ENCODE measurements at regions not wholly inside any gene's neighbourhood (a gene's known extent, or its start where the extent isn't known, plus 50 kb on each side); places are given as distances from the start of the nearest gene placed in this dataset.

DNA sequence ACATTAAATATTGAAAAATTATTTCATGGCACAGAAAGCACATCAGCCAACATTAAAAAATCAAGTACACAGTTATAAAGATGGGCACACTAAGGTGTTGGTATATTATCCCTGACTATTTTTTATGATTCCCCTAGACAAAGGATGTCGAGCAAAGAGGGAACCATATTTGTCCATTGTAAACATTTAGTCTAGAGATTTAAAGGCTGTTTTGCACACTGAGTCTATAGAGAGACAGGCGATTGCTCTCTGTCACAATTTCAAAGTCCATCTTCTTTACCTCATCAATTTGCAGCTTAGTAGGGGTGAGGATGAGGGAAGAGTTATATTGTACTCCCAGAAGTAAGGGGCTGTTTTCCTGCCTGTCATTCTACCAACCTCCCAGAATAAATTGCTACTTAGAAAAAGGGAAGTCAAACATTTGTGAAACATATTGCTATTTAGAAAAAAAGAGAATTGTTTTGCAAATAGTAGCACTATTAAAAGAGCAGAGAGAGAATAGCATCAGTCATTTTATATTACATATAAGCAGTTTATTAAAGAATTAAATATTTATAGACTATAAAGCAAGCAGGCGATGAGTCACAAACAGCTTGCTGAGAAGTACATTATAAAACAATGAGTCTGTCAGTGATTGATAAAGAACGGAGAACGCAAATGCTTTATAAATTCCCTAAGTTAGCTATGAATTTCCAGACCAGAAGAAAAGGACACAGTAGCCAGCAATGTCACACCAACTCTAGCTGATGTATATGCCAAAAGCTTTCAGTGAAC is 270.6 kb upstream of the PMFBP1 start:
- H3K4me3 ChIP-seq: no peak overlapping the region
- H3K27ac ChIP-seq: no peak overlapping the region
- ATAC-seq (ENCODE audit: low FRiP score in 2 of 2): no peak
- H3K27me3 ChIP-seq: no peaks in the 10 kb centered on the region
- WGBS, 2 donors: 73 to 77% methylated on average over 5 of the region's 5 CpGs
- TF ChIP-seq EP300 (IDR thresholded peaks at IDR 0.05): no peak
- TF ChIP-seq POLR2AphosphoS5 (IDR thresholded peaks at IDR 0.05): no peak
- TF ChIP-seq POLR2A (IDR thresholded peaks at IDR 0.05): no peak
- TF ChIP-seq, protein P1, sequence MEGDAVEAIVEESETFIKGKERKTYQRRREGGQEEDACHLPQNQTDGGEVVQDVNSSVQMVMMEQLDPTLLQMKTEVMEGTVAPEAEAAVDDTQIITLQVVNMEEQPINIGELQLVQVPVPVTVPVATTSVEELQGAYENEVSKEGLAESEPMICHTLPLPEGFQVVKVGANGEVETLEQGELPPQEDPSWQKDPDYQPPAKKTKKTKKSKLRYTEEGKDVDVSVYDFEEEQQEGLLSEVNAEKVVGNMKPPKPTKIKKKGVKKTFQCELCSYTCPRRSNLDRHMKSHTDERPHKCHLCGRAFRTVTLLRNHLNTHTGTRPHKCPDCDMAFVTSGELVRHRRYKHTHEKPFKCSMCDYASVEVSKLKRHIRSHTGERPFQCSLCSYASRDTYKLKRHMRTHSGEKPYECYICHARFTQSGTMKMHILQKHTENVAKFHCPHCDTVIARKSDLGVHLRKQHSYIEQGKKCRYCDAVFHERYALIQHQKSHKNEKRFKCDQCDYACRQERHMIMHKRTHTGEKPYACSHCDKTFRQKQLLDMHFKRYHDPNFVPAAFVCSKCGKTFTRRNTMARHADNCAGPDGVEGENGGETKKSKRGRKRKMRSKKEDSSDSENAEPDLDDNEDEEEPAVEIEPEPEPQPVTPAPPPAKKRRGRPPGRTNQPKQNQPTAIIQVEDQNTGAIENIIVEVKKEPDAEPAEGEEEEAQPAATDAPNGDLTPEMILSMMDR (IDR thresholded peaks at IDR 0.05): no peak
- H3K36me3 ChIP-seq: no peaks in the 10 kb centered on the region
- H3K4me1 ChIP-seq: no peaks in the 10 kb centered on the region
- peaks cover 0 to 4% (median 0%) of the 10 kb centered on the region in 4 donors for H3K9me3 ChIP-seq
- DNase-seq: no peak

DNA sequence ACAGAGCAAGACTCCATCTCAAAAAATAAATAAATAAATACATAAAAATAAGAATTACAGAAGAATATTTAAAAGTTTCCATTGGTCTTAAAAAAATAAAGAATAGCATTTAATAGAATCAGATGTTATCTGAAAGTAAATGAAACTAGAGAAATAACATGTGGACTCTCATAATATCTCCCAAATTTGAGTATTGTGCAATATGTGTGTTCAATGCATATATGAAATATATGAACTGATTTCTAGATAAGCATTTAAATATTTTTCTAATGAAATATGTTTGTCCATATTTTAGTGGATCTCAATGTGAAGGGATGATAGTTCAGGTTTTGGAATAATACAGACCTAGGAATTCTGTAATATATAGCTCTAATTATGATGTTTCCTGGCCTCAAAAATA is 265.9 kb upstream of the PMFBP1 start:
- TF ChIP-seq POLR2AphosphoS5 (IDR thresholded peaks at IDR 0.05): no peak
- TF ChIP-seq POLR2A (IDR thresholded peaks at IDR 0.05): no peak
- TF ChIP-seq, protein P1 (IDR thresholded peaks at IDR 0.05): no peak
- TF ChIP-seq EP300 (IDR thresholded peaks at IDR 0.05): no peak
- ATAC-seq (ENCODE audit: low FRiP score in 2 of 2) (no peak), DNase-seq (no peak)
- Histone ChIP-seq H3K4me1 (no peaks in the 10 kb centered on the region), H3K27ac (no peak overlapping the region), H3K36me3 (no peaks in the 10 kb centered on the region), H3K4me3 (no peak overlapping the region), H3K9me3 (peaks cover 9 to 30% (median 16%) of the 10 kb centered on the region in 4 donors), H3K27me3 (no peaks in the 10 kb centered on the region)

DNA sequence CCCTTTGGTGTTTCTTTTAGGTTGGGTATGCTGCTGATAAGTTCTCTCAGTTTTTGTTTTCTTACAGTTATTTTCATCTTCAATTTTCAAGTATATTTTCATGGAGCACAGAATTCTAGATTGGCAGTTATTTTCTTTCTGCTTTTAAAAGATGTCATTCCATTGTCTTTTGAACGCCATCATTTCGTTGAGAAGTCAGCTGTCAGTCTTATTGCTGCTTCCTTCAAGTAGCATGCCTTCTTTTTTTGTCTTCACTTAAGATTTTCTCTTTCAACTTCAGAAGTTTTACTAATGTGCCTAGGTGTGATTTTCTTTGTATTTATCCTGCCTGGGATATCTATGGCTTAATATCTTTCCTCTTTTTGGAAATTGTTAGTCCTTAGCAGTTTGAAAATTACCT is 262.2 kb upstream of the PMFBP1 start:
- WGBS, 2 donors: 89 to 99% methylated on average over 2 of the region's 2 CpGs
- TF ChIP-seq POLR2AphosphoS5 (IDR thresholded peaks at IDR 0.05): no peak
- TF ChIP-seq POLR2A (IDR thresholded peaks at IDR 0.05): no peak
- TF ChIP-seq, protein P1 (IDR thresholded peaks at IDR 0.05): no peak
- no peak for TF ChIP-seq EP300 (IDR thresholded peaks at IDR 0.05)
- H3K9me3 ChIP-seq: peaks cover 9 to 26% (median 16%) of the 10 kb centered on the region in 4 donors
- no peaks in the 10 kb centered on the region for H3K4me1 ChIP-seq
- no peak overlapping the region for H3K27ac ChIP-seq
- no peaks in the 10 kb centered on the region for H3K27me3 ChIP-seq
- ATAC-seq (ENCODE audit: low FRiP score in 2 of 2): no peak
- no peaks in the 10 kb centered on the region for H3K36me3 ChIP-seq
- no peak for DNase-seq
- H3K4me3 ChIP-seq: no peak overlapping the region

DNA sequence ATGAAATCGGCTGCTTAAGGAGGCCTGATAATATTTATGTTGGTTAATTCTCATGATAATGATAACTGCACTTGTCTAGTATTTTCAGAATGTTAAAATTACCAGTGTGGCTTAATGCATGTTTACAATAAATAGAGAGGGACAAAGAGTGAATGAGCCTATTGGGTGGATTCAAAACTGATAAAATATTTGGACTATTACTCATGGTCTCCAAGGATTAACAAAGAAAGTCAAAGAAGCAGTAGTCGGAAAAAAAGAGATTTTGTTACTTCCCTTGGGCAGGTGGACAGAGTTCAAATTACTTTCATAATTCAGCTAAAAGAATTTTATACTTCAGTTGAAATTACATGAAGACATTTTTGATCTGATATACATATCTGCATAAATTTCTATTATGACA is 258.2 kb upstream of the PMFBP1 start:
- no peaks in the 10 kb centered on the region for H3K27me3 ChIP-seq

More for the DNA sequence above, 258.2 kb upstream of the PMFBP1 start:
- Histone ChIP-seq H3K4me3 (no peak overlapping the region), H3K27ac (no peak overlapping the region), H3K9me3 (peaks cover 9 to 19% (median 14%) of the 10 kb centered on the region in 4 donors), H3K36me3 (no peaks in the 10 kb centered on the region), H3K4me1 (no peaks in the 10 kb centered on the region)
- no peak for DNase-seq
- WGBS, 2 donors: 87 to 92% methylated on average over 2 of the region's 2 CpGs
- no peak for TF ChIP-seq POLR2AphosphoS5 (IDR thresholded peaks at IDR 0.05)
- no peak for TF ChIP-seq POLR2A (IDR thresholded peaks at IDR 0.05)
- TF ChIP-seq EP300 (IDR thresholded peaks at IDR 0.05): no peak
- TF ChIP-seq, protein P1 (IDR thresholded peaks at IDR 0.05): no peak
- ATAC-seq (ENCODE audit: low FRiP score in 2 of 2): no peak

All from upper lobe of left lung (tissue), 6 donors.